CD4-positive, alpha-beta T cell treated with Interleukin-17A for 4 hours (primary cell): ENCODE measurements at regions not wholly inside any gene's neighbourhood (a gene's known extent, or its start where the extent isn't known, plus 50 kb on each side); places are given as distances from the start of the nearest gene placed in this dataset.
"Not testable (repeated sequence)": the region's sequence is repeated elsewhere in the genome, so short reads cannot be mapped to it uniquely, and the experiment has no call there.

Experiments used
- DNase-seq: peaks from one replicate; pipeline ENCODE4 v3.0.0-alpha.2; 2020; ENCODE audit warnings: mixed read lengths

DNA sequence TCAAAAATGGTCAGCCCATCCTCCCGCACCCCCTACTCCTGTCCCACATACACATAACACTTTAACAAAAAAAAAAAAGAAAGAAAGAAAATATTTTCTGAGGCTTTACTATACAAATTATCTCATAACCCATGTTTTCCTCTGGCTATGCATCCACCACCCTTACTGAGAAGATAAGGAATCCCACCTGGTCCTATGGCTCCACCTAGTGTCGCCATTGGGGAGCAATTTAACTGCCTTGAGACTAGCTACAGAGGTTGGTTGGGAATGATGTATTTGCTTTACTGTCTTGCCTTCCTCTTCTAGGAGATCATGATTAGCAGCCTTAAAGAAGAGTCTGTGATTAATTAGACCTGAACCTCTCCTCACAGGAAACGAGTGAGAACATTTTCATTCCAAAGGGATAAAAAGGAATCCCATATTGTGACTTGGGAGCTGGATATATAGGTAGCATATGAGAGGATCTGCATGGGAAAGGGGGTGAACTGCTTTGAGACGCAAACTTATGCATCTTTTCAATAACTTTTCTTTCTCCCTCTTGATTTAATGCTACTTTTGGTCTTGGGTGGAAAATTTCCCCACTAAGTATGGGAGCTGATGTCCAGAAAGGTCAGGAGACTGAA is 77.7 kb upstream of the SELENOP start:
- peak; percentile 72 for DNase-seq

GRCh38 chr5:42888771-42889170 is 77.1 kb upstream of the SELENOP start:
- DNase-seq: no peak

DNA sequence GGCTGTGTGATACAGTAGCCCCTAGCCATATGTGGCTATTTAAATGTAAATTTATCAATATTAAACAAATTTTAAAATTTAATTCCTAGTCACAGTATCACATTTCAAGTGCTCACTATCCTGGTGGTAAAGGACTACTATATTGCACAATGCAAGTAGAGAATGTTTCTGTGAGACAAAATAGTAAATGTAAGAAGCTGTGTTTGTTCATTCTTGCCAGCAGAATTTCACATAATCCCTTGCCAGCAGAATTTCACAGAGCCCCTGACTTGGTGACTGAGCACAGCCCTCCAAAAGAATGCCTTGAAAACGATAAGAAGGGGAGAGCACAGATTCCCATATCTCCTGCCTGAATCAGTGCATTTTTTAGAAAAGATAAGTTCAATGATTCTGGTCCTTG is 75.9 kb upstream of the SELENOP start:
- no peak for DNase-seq

- DNase-seq: no peak
These were observed 75.4 kb upstream of the SELENOP start for GRCh38 chr5:42887097-42887496.

DNA sequence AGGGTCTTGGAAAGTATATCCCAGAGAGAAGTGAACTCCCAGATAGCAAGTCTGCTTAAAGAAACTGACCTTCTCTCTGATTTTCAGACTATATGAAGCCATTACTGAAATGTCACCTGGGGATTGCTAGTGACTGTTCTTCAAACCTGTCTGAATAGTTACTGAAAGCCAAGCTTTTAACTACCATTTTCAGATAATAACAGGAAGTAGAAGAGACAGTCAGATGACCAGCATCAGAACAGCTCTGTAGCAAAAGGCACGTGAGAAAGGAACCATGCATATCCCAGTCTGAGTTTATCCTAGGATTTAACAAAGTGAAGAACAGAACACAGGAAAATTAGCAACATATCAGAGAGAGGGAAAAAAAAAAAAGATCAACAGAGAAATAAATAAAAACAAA is 74.9 kb upstream of the SELENOP start:
- no peak for DNase-seq

GRCh38 chr5:42884326-42884725 is 72.6 kb upstream of the SELENOP start:
- DNase-seq: no peak

DNA sequence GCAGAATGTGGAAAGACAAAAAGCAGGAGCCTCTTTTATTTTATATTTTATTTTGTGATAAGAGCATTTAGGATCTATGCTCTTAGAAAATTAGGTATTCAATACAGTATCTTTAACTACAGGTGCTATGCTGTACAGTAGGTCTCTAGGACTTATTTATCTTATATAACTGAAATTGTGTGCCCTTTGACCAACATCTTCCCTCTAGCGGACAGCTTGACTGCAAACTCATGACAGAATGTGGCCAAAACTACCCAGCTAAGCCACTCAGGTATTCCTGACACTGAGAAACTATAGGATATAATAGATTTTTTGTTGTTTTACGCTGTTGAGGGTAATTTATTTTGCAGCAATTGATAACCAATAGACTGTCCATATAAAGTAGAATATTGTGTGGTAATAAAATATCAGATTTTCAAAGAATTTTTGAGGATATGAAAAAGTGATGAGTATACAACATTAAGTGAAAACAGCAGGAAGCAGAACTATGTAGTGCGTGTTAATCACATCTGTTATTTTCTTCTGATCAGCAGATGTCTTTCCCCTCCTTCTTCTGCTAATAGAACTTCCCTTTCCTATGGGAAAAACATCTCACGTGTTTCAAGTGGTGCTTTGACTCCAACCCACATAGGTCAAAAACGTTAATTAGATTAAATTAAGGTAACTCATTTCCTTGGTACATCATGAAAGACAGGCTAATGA is 69.9 kb upstream of the SELENOP start:
- no peak for DNase-seq

GRCh38 chr5:42880496-42881150 is 68.9 kb upstream of the SELENOP start:
- no peak for DNase-seq

DNA sequence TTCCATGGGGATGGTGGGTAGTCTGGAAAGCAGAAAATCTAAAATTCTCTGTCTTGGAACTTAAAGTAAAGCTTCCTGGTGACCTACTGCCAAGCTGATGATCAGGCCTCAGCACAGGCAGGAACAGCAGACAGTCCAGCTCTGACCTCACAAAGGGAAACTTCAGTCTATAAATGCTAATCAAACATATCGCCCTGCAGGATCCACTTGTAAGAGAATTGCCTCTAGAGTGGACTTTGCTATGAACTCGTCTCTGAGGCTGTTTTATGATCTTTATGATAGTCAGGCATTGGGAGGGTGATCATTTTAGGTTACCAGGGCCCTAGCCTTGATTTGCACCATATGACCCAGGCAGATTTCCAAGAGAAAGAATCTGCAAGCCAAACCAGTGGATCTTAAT is 67.6 kb upstream of the SELENOP start:
- DNase-seq: no peak

DNA sequence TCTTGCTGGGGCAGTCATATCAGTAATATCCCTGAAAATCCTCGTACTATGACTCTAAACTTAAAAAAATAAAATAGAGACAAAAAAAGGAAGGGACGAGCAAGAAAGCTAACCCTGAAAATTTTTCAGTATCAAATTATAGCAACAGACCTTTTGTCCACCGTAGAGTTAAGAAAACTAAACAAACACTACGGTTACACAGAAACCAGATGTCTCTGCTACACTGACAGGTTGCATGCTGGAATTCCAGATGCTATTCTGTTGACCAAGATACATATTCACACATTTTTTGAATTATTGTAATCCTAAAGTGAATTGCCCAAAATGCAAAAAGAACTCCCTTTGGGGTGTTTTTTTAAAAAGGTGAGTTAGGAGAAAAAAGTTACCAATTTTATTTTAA is 66.9 kb upstream of the SELENOP start:
- DNase-seq: no peak

DNA sequence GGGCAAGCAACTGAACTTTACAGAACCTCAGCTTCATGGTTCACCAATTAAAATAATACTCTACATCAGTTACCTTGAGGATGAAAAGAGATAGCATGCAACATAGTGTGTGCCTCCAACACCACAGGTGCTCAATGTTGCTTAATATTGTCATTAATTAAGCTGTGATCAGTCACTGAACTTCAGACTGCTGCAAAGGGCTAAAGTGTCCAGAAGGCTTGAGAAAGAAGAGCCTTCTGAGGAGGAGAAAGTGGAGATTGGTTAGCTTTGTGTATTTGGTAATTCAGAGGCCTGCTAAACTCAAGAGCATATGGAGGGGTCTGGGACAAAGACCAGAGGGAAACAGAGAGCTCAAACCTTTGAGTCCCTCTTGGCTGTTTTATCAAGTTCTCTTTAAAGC is 66.3 kb upstream of the SELENOP start:
- DNase-seq: no peak

DNA sequence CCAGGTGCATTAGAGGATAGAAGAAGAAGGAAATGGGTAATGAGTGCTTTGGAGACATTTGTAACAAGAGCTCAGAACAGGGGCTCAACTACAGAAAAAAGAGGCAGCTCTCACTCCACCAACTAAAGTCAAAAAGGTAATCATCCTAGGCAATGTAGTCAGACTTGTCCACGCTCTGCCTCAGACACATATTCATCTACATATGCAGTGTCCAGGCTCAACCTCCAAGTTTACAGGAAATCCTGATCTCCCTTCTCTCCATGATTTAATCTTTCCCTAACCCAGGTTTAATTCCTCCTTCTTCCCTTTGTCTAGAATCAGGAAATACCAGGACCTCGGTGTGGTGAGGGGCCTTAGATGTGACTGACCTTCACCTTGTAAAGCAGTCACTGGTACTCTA is 65.7 kb upstream of the SELENOP start:
- DNase-seq: no peak

GRCh38 chr5:42876375-42876844 is 64.7 kb upstream of the SELENOP start:
- DNase-seq: no peak

GRCh38 chr5:42875785-42876374 is 64.2 kb upstream of the SELENOP start:
- no peak for DNase-seq

- no peak for DNase-seq
These were observed 63.5 kb upstream of the SELENOP start for GRCh38 chr5:42875211-42875610.

DNA sequence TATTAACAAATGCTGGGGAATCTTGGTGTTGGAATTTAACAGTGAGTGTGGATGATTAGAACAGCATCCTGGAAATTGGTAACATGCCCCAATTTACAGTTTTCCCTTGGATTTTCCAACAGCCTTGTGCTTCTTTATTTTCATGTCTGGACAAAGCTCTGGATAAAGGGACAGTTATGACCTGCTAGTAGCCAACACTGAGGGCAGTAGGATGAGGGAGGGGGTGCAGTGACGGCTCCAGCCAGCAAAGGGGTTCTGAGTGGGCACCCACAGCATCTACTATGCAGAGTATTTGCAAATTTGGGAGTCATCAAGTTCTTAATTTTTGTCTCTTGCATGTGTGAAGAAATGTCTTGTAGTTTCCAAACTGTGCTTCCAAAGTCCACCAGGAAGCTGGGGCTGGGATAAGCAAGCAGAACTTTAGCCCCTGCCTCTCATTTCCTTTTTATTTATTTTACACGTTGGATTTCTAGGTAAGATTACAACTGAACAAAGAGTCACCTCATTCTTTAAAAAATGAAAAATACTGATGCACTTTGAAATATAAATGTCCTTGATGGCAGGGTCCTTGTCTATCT is 63.0 kb upstream of the SELENOP start:
- DNase-seq: no peak

- no peak for DNase-seq
These were observed 61.2 kb upstream of the SELENOP start for GRCh38 chr5:42872865-42873264.

- DNase-seq: no peak
These were observed 59.3 kb upstream of the SELENOP start for GRCh38 chr5:42870882-42871418.

GRCh38 chr5:42868417-42868816 is 56.7 kb upstream of the SELENOP start:
- DNase-seq: not testable (repeated sequence)

GRCh38 chr5:42864749-42865148 is 53.1 kb upstream of the SELENOP start:
- not testable (repeated sequence) for DNase-seq
